Embryonic facial prominence (tissue), 1 donor: ENCODE measurements at regions not wholly inside any gene's neighbourhood (a gene's known extent, or its start where the extent isn't known, plus 50 kb on each side); places are given as distances from the start of the nearest gene placed in this dataset.
"Not testable (repeated sequence)": the region's sequence is repeated elsewhere in the genome, so short reads cannot be mapped to it uniquely, and the experiment has no call there.

Source experiments
- DNase-seq: peaks from one replicate; pipeline ENCODE4 v3.0.0-alpha.2; 2016; ENCODE audit errors: extremely low spot score

GRCh38 chr2:87512864-87513530 lies 234.9 kb upstream of the PLGLB2 start:
- DNase-seq, result not testable (repeated sequence)

- DNase-seq, result not testable (repeated sequence)
Measured at GRCh38 chr2:87514034-87514433, 233.9 kb upstream of the PLGLB2 start.

- DNase-seq, result not testable (repeated sequence)
Measured at GRCh38 chr2:87514515-87514914, 233.4 kb upstream of the PLGLB2 start.

- not testable (repeated sequence) for DNase-seq
Measured at GRCh38 chr2:87515226-87515625, 232.7 kb upstream of the PLGLB2 start.

GRCh38 chr2:87515875-87516274 lies 232.0 kb upstream of the PLGLB2 start:
- not testable (repeated sequence) for DNase-seq

- DNase-seq, result not testable (repeated sequence)
Measured at GRCh38 chr2:87516369-87516967, 231.4 kb upstream of the PLGLB2 start.

GRCh38 chr2:87517438-87517837 lies 230.4 kb upstream of the PLGLB2 start:
- DNase-seq, result not testable (repeated sequence)

GRCh38 chr2:87518066-87518465 lies 229.8 kb upstream of the PLGLB2 start:
- not testable (repeated sequence) for DNase-seq

GRCh38 chr2:87518547-87518946 lies 229.3 kb upstream of the PLGLB2 start:
- not testable (repeated sequence) for DNase-seq

GRCh38 chr2:87519158-87520011 lies 228.5 kb upstream of the PLGLB2 start:
- not testable (repeated sequence) for DNase-seq

- DNase-seq, result not testable (repeated sequence)
Measured at GRCh38 chr2:87521057-87521456, 226.8 kb upstream of the PLGLB2 start.

- DNase-seq, result not testable (repeated sequence)
Measured at GRCh38 chr2:87521489-87521888, 226.4 kb upstream of the PLGLB2 start.

- not testable (repeated sequence) for DNase-seq
Measured at GRCh38 chr2:87524619-87525188, 223.2 kb upstream of the PLGLB2 start.

GRCh38 chr2:87525497-87525991 lies 222.3 kb upstream of the PLGLB2 start:
- not testable (repeated sequence) for DNase-seq

- not testable (repeated sequence) for DNase-seq
Measured at GRCh38 chr2:87526258-87526657, 221.6 kb upstream of the PLGLB2 start.

- DNase-seq, result not testable (repeated sequence)
Measured at GRCh38 chr2:87531968-87532715, 215.7 kb upstream of the PLGLB2 start.

GRCh38 chr2:87533390-87534272 lies 214.3 kb upstream of the PLGLB2 start:
- not testable (repeated sequence) for DNase-seq

- DNase-seq, result not testable (repeated sequence)
Measured at GRCh38 chr2:87534273-87534889, 213.5 kb upstream of the PLGLB2 start.

GRCh38 chr2:87536427-87536826 lies 211.5 kb upstream of the PLGLB2 start:
- DNase-seq, result not testable (repeated sequence)
